Parathyroid adenoma (tissue), 2 donors: ENCODE measurements at regions not wholly inside any gene's neighbourhood (a gene's known extent, or its start where the extent isn't known, plus 50 kb on each side); places are given as distances from the start of the nearest gene placed in this dataset.

Source experiments
- H2AFZ ChIP-seq: fragments of 300-600 bp; sonication (generic); one replicate; pipeline ENCODE4 v1.7.0; 2017; ENCODE audit warnings: antibody characterized with exemption, mild to moderate bottlenecking
- H3K27ac ChIP-seq: fragments of 300-600 bp; sonication (generic); one replicate; pipeline ENCODE4 v1.7.0; 2017
- H3K27me3 ChIP-seq: fragments of 300-600 bp; sonication (generic); one replicate; pipeline ENCODE4 v1.7.0; 2017; ENCODE audit warnings: low read length; ENCODE audit not compliant: control insufficient read depth, insufficient read depth
- H3K36me3 ChIP-seq: fragments of 300-600 bp; sonication (generic); one replicate; pipeline ENCODE4 v1.7.0; 2017; ENCODE audit warnings: low read length; ENCODE audit not compliant: control insufficient read depth, insufficient read depth
- H3K4me1 ChIP-seq: fragments of 300-600 bp; sonication (generic); one replicate; pipeline ENCODE4 v1.7.0; 2017; ENCODE audit warnings: control low read depth
- H3K4me2 ChIP-seq: fragments of 300-600 bp; sonication (generic); one replicate; pipeline ENCODE4 v1.7.0; 2017; ENCODE audit warnings: low read length
- H3K4me3 ChIP-seq: fragments of 300-600 bp; sonication (generic); one replicate; pipeline ENCODE4 v1.7.0; 2017; ENCODE audit warnings: low read depth, low read length
- H3K79me2 ChIP-seq: fragments of 300-600 bp; sonication (generic); one replicate; pipeline ENCODE4 v1.7.0; 2017; ENCODE audit warnings: control low read depth
- H3K9ac ChIP-seq: fragments of 300-600 bp; sonication (generic); one replicate; pipeline ENCODE4 v1.7.0; 2017; ENCODE audit warnings: mild to moderate bottlenecking
- H3K9me3 ChIP-seq: fragments of 300-600 bp; sonication (generic); one replicate; pipeline ENCODE4 v1.7.0; 2017; ENCODE audit warnings: low read length; ENCODE audit not compliant: control insufficient read depth
- TF ChIP-seq, protein P1 (sequence below): fragments of 300-600 bp; sonication (generic); IDR thresholded peaks from one replicate; pipeline ENCODE4 v1.7.0; 2017; ENCODE audit warnings: antibody characterized with exemption, mild to moderate bottlenecking
- donor health status: primary hyperparathyroidism.

DNA sequence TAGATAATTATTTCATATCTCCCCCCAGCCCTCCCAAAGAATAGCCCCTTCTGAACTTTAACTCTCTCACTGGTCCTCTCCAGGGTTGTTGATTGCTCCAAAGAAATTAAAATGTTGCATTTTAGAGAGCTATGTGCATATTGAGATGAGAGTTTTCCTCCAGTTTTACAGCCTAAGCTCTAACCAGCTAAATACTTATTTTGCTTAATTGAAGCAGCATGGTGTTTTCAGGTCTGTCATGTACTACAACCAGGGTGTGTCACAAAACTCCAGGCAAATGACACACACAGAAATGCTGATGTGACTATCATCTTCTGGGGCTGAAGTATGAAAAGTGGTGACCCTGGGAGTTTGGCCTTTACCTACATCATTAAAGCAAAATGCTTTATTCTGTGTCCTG, 196.8 kb upstream of the STXBP5 start:
- no peak overlapping the region for H3K4me2 ChIP-seq
- H3K9me3 ChIP-seq = no peaks in the 10 kb centered on the region
- no peaks in the 10 kb centered on the region for H3K36me3 ChIP-seq
- no peak overlapping the region for H3K27ac ChIP-seq
- peak overlapping the region; percentile 7 for H2AFZ ChIP-seq
- no peak overlapping the region for H3K9ac ChIP-seq
- H3K4me1 ChIP-seq = no peaks in the 10 kb centered on the region
- TF ChIP-seq, protein P1, sequence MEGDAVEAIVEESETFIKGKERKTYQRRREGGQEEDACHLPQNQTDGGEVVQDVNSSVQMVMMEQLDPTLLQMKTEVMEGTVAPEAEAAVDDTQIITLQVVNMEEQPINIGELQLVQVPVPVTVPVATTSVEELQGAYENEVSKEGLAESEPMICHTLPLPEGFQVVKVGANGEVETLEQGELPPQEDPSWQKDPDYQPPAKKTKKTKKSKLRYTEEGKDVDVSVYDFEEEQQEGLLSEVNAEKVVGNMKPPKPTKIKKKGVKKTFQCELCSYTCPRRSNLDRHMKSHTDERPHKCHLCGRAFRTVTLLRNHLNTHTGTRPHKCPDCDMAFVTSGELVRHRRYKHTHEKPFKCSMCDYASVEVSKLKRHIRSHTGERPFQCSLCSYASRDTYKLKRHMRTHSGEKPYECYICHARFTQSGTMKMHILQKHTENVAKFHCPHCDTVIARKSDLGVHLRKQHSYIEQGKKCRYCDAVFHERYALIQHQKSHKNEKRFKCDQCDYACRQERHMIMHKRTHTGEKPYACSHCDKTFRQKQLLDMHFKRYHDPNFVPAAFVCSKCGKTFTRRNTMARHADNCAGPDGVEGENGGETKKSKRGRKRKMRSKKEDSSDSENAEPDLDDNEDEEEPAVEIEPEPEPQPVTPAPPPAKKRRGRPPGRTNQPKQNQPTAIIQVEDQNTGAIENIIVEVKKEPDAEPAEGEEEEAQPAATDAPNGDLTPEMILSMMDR = no peak
- H3K79me2 ChIP-seq = no peaks in the 10 kb centered on the region
- no peak overlapping the region for H3K4me3 ChIP-seq
- H3K27me3 ChIP-seq = no peaks in the 10 kb centered on the region

DNA sequence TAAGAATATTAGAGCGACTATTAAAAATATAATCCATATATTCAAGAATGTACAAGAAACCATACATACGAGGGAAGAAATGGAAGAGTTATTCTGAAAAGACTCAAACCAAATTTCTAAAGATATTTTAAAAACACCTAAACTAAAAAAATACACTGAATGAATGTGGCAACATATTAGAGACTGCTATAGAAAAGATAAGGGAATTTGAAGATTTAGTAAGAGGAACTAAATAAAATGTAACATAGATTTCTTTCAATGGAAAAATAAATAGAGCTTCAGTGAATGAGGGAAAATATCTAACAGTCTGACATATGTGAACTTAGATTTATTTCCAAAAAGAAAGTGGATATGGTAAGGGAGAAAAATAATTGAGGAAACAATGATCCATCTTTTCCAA, 194.9 kb upstream of the STXBP5 start:
- Histone ChIP-seq H3K4me3 (no peak overlapping the region), H3K9me3 (no peaks in the 10 kb centered on the region), H3K4me2 (no peak overlapping the region), H3K27me3 (no peaks in the 10 kb centered on the region), H3K9ac (no peak overlapping the region), H3K27ac (no peak overlapping the region), H2AFZ (no peak overlapping the region), H3K79me2 (no peaks in the 10 kb centered on the region), H3K4me1 (peaks cover 7% of the 10 kb centered on the region), H3K36me3 (no peaks in the 10 kb centered on the region)
- TF ChIP-seq, protein P1 = no peak

DNA sequence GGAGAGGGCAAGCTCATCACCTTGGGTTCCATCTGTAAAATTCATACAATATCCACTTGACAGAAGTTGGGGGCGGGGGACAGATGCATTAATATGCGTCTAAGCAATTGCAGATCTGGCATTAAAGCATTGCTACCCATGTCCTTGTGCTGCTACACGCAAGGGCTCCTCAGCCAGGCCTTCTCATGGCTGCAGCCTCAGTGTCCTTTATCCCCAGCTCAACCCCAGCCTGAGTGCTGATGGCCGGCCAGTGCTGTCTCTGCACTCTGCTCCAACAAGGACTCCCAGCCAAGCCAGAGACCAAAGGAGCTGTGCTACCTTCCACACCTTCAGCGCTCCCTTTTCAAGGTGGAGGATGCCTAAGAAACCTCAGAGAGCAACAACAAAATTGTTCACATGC, 188.5 kb upstream of the STXBP5 start:
- TF ChIP-seq, protein P1 = no peak
- no peak overlapping the region for H3K27ac ChIP-seq

DNA sequence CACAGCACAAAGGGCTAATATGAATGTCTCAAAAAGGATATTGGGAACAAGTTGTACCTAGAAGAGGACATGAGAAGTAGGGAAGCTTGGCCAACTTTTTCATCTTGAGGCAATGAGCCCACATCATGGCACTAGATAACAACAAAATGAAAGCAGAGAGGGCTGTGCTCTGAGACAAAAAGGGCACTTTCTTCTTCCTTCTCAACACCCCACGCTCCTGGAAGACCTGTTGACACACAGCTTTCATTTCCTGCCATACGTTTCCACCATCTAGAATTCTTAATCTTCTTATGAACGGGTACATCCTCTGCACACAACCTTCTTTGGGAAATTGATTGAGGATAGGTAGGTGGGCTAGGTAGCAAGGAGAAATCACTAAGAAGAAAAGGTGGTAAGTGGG, 187.8 kb upstream of the STXBP5 start:
- Histone ChIP-seq H3K4me1 (peaks cover 7% of the 10 kb centered on the region), H3K79me2 (no peaks in the 10 kb centered on the region), H3K4me3 (no peak overlapping the region), H3K27me3 (no peaks in the 10 kb centered on the region), H3K36me3 (no peaks in the 10 kb centered on the region), H3K9me3 (no peaks in the 10 kb centered on the region), H3K9ac (no peak overlapping the region), H3K27ac (no peak overlapping the region), H2AFZ (no peak overlapping the region), H3K4me2 (no peak overlapping the region)
- TF ChIP-seq, protein P1 = no peak

More for the DNA sequence above, 188.5 kb upstream of the STXBP5 start:
- H3K4me2 ChIP-seq = no peak overlapping the region
- H3K36me3 ChIP-seq = no peaks in the 10 kb centered on the region
- peaks cover 7% of the 10 kb centered on the region for H3K4me1 ChIP-seq
- no peak overlapping the region for H2AFZ ChIP-seq
- no peak overlapping the region for H3K4me3 ChIP-seq
- H3K9ac ChIP-seq = no peak overlapping the region
- H3K9me3 ChIP-seq = no peaks in the 10 kb centered on the region
- no peaks in the 10 kb centered on the region for H3K79me2 ChIP-seq
- no peaks in the 10 kb centered on the region for H3K27me3 ChIP-seq

DNA sequence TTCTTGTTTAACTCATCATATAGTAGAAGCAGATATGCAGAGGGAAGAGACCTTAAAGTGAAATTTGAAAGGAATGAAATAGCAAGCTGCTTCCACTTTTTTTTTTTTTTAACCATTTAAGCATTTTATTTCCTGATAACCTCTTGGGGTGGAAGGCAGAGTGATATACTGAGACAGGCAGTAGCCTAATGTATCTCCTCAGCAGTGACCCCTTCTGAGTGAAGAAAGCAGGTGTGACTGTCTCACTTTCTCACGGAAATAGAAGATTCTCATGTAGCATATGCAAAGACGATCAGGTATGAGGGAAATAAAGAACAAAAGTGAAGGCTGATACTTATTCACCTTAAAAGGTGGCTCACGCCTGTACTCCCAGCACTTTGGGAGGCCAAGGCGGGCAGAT, 187.1 kb upstream of the STXBP5 start:
- Histone ChIP-seq H3K27ac (no peak overlapping the region), H2AFZ (no peak overlapping the region), H3K9me3 (no peaks in the 10 kb centered on the region), H3K4me2 (no peak overlapping the region), H3K79me2 (no peaks in the 10 kb centered on the region), H3K36me3 (no peaks in the 10 kb centered on the region), H3K9ac (no peak overlapping the region), H3K27me3 (no peaks in the 10 kb centered on the region), H3K4me3 (no peak overlapping the region), H3K4me1 (peaks cover 7% of the 10 kb centered on the region)
- TF ChIP-seq, protein P1 = no peak
